ENCODE measurements at regions not wholly inside any gene's neighbourhood (a gene's known extent, or its start where the extent isn't known, plus 50 kb on each side); places are given as distances from the start of the nearest gene placed in this dataset.

GRCh38 chr10:111392159-111392558, 315.3 kb downstream of the ADRA2A start:
- H3K4me2 ChIP-seq (ENCODE audit: control insufficient read depth, insufficient read depth): no peak overlapping the region
- H3K79me2 ChIP-seq (ENCODE audit: control insufficient read depth, insufficient read depth, low read length): no peaks in the 10 kb centered on the region
- CTCF ChIA-PET: interaction anchor here (0.6 to 0.9 kb wide), 2 partner anchors 206 to 494 kb away, joined by 3 read pairs; no protein-coding TSS in a partner anchor
- H4K20me1 ChIP-seq (ENCODE audit: control insufficient read depth, insufficient read depth): no peaks in the 10 kb centered on the region
- H3K27ac ChIP-seq (ENCODE audit: control insufficient read depth, insufficient read depth): no peak overlapping the region
- intact Hi-C loops (cut with micrococcal nuclease; ENCODE audit: unreplicated experiment) (no loop called here), in situ Hi-C loops (cut with MboI) (no loop called here)
- FAIRE-seq (no peak), ATAC-seq (no peak), DNase-seq (ENCODE audit: low read depth, low spot score) (no peak)
- H2AFZ ChIP-seq (ENCODE audit: control insufficient read depth, low read depth, low read length): no peak overlapping the region
- POLR2A ChIA-PET: no interaction called here
- H3K27me3 ChIP-seq (replicated peaks in 1 of 2; ENCODE audit: control insufficient read depth in 2 of 2, insufficient read depth in 2 of 2, low read length in 1 of 2): no peaks in the 10 kb centered on the region
- SMC1A ChIA-PET (ENCODE audit: uncharacterized antibody, unreplicated experiment): interaction anchor here (0.8 kb wide), 1 partner anchor 45 kb away, joined by 3 read pairs; no protein-coding TSS in a partner anchor
- WGBS (ENCODE audit: insufficient coverage, insufficient replicate concordance, low lambda C conversion rate, missing lambda C conversion rate): 2% methylated on average over 2 of the region's 2 CpGs
- H3K4me3 ChIP-seq: no peak overlapping the region
- no peak overlapping the region for H3K9ac ChIP-seq (ENCODE audit: control insufficient read depth, insufficient read depth, low read length)
- H3K36me3 ChIP-seq (ENCODE audit: control insufficient read depth in 2 of 2, insufficient read depth in 2 of 2, low read length in 1 of 2): no peaks in the 10 kb centered on the region
- no peaks in the 10 kb centered on the region for H3K4me1 ChIP-seq (ENCODE audit: control insufficient read depth, insufficient read depth, low read length)
- no TSS peak for BruUV-seq (replicated peaks)
- no peaks in the 10 kb centered on the region for H3K9me3 ChIP-seq (replicated peaks; ENCODE audit: control insufficient read depth, insufficient read depth, low read length)
- RAD21 ChIA-PET (ENCODE audit: unreplicated experiment): no interaction called here
- TF ChIP-seq SMAD1 (IDR thresholded peaks at IDR 0.05; ENCODE audit: low read depth, partially characterized antibody) (no peak), SUZ12 (IDR thresholded peaks at IDR 0.05; ENCODE audit: unreplicated experiment) (no peak), RAD21 (IDR thresholded peaks at IDR 0.05; ENCODE audit: insufficient read depth, low read depth, low read length) (no peak), SIN3A (IDR thresholded peaks at IDR 0.05; ENCODE audit: low read depth, low read length) (no peak), YY1 (IDR thresholded peaks at IDR 0.05; ENCODE audit: low read depth, low read length) (no peak), ZNF622 (IDR thresholded peaks at IDR 0.05) (no peak), NFYB (IDR thresholded peaks at IDR 0.05; ENCODE audit: insufficient read depth, low read depth, low read length) (no peak), CHD1 (IDR thresholded peaks at IDR 0.05; ENCODE audit: low read depth, low read length) (no peak), EP300 (IDR thresholded peaks at IDR 0.05; ENCODE audit: borderline replicate concordance in 1 of 2, control insufficient read depth in 1 of 2, low read depth in 2 of 2, low read length in 2 of 2) (no peak), SREBF1 (IDR thresholded peaks at IDR 0.05; ENCODE audit: low read length) (no peak), RELB (IDR thresholded peaks at IDR 0.05; ENCODE audit: low read depth) (no peak)
- TF ChIP-seq, protein P1, sequence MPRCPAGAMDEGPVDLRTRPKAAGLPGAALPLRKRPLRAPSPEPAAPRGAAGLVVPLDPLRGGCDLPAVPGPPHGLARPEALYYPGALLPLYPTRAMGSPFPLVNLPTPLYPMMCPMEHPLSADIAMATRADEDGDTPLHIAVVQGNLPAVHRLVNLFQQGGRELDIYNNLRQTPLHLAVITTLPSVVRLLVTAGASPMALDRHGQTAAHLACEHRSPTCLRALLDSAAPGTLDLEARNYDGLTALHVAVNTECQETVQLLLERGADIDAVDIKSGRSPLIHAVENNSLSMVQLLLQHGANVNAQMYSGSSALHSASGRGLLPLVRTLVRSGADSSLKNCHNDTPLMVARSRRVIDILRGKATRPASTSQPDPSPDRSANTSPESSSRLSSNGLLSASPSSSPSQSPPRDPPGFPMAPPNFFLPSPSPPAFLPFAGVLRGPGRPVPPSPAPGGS (IDR thresholded peaks at IDR 0.05; ENCODE audit: borderline replicate concordance, insufficient read depth, low read depth, low read length, poor library complexity, severe bottlenecking): no peak
- TF ChIP-seq, protein P2, sequence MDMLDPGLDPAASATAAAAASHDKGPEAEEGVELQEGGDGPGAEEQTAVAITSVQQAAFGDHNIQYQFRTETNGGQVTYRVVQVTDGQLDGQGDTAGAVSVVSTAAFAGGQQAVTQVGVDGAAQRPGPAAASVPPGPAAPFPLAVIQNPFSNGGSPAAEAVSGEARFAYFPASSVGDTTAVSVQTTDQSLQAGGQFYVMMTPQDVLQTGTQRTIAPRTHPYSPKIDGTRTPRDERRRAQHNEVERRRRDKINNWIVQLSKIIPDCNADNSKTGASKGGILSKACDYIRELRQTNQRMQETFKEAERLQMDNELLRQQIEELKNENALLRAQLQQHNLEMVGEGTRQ (IDR thresholded peaks at IDR 0.05; ENCODE audit: borderline replicate concordance, low read depth, low read length): no peak
- TF ChIP-seq, protein P3, sequence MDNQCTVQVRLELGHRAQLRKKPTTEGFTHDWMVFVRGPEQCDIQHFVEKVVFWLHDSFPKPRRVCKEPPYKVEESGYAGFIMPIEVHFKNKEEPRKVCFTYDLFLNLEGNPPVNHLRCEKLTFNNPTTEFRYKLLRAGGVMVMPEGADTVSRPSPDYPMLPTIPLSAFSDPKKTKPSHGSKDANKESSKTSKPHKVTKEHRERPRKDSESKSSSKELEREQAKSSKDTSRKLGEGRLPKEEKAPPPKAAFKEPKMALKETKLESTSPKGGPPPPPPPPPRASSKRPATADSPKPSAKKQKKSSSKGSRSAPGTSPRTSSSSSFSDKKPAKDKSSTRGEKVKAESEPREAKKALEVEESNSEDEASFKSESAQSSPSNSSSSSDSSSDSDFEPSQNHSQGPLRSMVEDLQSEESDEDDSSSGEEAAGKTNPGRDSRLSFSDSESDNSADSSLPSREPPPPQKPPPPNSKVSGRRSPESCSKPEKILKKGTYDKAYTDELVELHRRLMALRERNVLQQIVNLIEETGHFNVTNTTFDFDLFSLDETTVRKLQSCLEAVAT (IDR thresholded peaks at IDR 0.05): no peak
- TF ChIP-seq, protein P4, sequence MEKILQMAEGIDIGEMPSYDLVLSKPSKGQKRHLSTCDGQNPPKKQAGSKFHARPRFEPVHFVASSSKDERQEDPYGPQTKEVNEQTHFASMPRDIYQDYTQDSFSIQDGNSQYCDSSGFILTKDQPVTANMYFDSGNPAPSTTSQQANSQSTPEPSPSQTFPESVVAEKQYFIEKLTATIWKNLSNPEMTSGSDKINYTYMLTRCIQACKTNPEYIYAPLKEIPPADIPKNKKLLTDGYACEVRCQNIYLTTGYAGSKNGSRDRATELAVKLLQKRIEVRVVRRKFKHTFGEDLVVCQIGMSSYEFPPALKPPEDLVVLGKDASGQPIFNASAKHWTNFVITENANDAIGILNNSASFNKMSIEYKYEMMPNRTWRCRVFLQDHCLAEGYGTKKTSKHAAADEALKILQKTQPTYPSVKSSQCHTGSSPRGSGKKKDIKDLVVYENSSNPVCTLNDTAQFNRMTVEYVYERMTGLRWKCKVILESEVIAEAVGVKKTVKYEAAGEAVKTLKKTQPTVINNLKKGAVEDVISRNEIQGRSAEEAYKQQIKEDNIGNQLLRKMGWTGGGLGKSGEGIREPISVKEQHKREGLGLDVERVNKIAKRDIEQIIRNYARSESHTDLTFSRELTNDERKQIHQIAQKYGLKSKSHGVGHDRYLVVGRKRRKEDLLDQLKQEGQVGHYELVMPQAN (conservative IDR thresholded peaks at IDR 0.05): no peak
